ENCODE measurements at regions not wholly inside any gene's neighbourhood (a gene's known extent, or its start where the extent isn't known, plus 50 kb on each side); places are given as distances from the start of the nearest gene placed in this dataset.

- Histone ChIP-seq H3K36me3 (ENCODE audit: control insufficient read depth in 2 of 2, insufficient read depth in 1 of 2, low read length in 2 of 2) (no peaks in the 10 kb centered on the region), H3K27ac (ENCODE audit: extremely low read depth, low read depth, low read length) (no peak overlapping the region), H3K4me1 (ENCODE audit: control insufficient read depth, insufficient read depth, low read length) (no peaks in the 10 kb centered on the region), H3K4me3 (ENCODE audit: low read depth, low read length) (no peak overlapping the region), H3K9me3 (ENCODE audit: control insufficient read depth, insufficient read depth, low read depth, low read length) (no peaks in the 10 kb centered on the region)
- ChIA-PET CTCF (no interaction called here), POLR2A (no interaction called here)
- TF ChIP-seq ZNF426 (tag by site-specific recombination; IDR thresholded peaks at IDR 0.05) (no peak), ZNF621 (tag by site-specific recombination; IDR thresholded peaks at IDR 0.05) (no peak), ZEB2 (tag by site-specific recombination; IDR thresholded peaks at IDR 0.05) (no peak), ZSCAN5A (tag by site-specific recombination; IDR thresholded peaks at IDR 0.05) (no peak), ZNF792 (tag by site-specific recombination; IDR thresholded peaks at IDR 0.05) (no peak), ZNF768 (tag by site-specific recombination; IDR thresholded peaks at IDR 0.05) (no peak), ZNF660 (tag by site-specific recombination; IDR thresholded peaks at IDR 0.05) (no peak), ZNF335 (tag by site-specific recombination; conservative IDR thresholded peaks at IDR 0.05) (no peak), ELK4 (IDR thresholded peaks at IDR 0.05; ENCODE audit: borderline replicate concordance, low read depth, low read length) (no peak), GLIS2 (tag by site-specific recombination; IDR thresholded peaks at IDR 0.05) (no peak), BCL11B (tag by site-specific recombination; IDR thresholded peaks at IDR 0.05; ENCODE audit: low read depth) (no peak), ZNF785 (tag by site-specific recombination; IDR thresholded peaks at IDR 0.05) (no peak), PRDM1 (tag by site-specific recombination; IDR thresholded peaks at IDR 0.05) (no peak), YY1 (tag by site-specific recombination; IDR thresholded peaks at IDR 0.05) (no peak), ZNF23 (tag by site-specific recombination; IDR thresholded peaks at IDR 0.05; ENCODE audit: borderline replicate concordance) (no peak), KLF10 (tag by site-specific recombination; IDR thresholded peaks at IDR 0.05) (no peak)
- TF ChIP-seq, protein P1, sequence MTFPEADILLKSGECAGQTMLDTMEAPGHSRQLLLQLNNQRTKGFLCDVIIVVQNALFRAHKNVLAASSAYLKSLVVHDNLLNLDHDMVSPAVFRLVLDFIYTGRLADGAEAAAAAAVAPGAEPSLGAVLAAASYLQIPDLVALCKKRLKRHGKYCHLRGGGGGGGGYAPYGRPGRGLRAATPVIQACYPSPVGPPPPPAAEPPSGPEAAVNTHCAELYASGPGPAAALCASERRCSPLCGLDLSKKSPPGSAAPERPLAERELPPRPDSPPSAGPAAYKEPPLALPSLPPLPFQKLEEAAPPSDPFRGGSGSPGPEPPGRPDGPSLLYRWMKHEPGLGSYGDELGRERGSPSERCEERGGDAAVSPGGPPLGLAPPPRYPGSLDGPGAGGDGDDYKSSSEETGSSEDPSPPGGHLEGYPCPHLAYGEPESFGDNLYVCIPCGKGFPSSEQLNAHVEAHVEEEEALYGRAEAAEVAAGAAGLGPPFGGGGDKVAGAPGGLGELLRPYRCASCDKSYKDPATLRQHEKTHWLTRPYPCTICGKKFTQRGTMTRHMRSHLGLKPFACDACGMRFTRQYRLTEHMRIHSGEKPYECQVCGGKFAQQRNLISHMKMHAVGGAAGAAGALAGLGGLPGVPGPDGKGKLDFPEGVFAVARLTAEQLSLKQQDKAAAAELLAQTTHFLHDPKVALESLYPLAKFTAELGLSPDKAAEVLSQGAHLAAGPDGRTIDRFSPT (tag by site-specific recombination; IDR thresholded peaks at IDR 0.05): no peak
- TF ChIP-seq, protein P2, sequence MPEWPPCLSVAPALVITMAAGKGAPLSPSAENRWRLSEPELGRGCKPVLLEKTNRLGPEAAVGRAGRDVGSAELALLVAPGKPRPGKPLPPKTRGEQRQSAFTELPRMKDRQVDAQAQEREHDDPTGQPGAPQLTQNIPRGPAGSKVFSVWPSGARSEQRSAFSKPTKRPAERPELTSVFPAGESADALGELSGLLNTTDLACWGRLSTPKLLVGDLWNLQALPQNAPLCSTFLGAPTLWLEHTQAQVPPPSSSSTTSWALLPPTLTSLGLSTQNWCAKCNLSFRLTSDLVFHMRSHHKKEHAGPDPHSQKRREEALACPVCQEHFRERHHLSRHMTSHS (tag by site-specific recombination; IDR thresholded peaks at IDR 0.05): no peak
These were observed 424.3 kb downstream of the OCA2 start for GRCh38 chr15:27674826-27675225.

DNA sequence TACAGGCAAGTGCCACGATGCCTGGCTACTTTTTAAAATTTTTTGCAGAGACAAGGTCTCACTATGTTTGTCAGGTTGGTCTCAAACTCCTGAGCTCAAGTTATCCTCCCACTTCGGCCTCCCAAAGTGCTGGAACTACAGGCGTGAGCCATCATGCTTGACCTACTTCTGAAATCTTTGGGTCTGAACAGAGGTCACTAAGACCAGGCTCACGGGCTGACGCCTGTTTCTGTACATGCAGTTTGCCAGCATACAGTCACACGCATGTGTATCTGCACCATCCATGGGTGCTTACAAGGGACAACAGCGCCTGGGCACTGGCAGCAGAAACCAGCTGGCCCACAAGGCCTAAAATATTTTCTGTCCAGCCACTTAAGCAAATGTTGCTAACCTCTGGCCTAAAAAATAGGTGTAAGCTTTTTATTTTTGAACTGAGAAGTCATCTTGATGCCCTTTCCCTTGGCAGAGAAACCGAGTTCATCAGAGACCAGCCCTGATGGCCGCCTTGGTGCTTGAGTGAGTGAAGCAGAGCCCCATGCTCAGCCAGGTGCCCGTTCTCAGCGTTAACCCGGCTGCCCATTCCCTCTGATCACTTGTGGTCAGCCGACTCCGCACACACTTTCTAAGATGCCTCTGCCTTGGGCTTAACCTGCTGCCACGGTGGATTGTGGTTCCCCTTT lies 425.2 kb downstream of the OCA2 start:
- ChIA-PET CTCF (no interaction called here), POLR2A (no interaction called here)
- H3K9me3 ChIP-seq (ENCODE audit: control insufficient read depth, insufficient read depth, low read depth, low read length): no peaks in the 10 kb centered on the region
- H3K36me3 ChIP-seq (ENCODE audit: control insufficient read depth in 2 of 2, insufficient read depth in 1 of 2, low read length in 2 of 2): no peaks in the 10 kb centered on the region
- no peak overlapping the region for H3K27ac ChIP-seq (ENCODE audit: extremely low read depth, low read depth, low read length)
- H3K4me1 ChIP-seq (ENCODE audit: control insufficient read depth, insufficient read depth, low read length): no peaks in the 10 kb centered on the region
- H3K4me3 ChIP-seq (ENCODE audit: low read depth, low read length): no peak overlapping the region
- TF ChIP-seq ZBTB44 (tag by site-specific recombination; IDR thresholded peaks at IDR 0.05) (no peak), ZNF585B (tag by site-specific recombination; IDR thresholded peaks at IDR 0.05) (no peak), WT1 (tag by site-specific recombination; IDR thresholded peaks at IDR 0.05) (no peak), ZNF76 (tag by site-specific recombination; IDR thresholded peaks at IDR 0.05; ENCODE audit: borderline replicate concordance, low read depth) (no peak), ZNF341 (tag by site-specific recombination; IDR thresholded peaks at IDR 0.05; ENCODE audit: low read depth) (no peak), ZNF449 (tag by site-specific recombination; IDR thresholded peaks at IDR 0.05) (no peak), YY2 (tag by site-specific recombination; IDR thresholded peaks at IDR 0.05) (no peak)
- TF ChIP-seq, protein P3, sequence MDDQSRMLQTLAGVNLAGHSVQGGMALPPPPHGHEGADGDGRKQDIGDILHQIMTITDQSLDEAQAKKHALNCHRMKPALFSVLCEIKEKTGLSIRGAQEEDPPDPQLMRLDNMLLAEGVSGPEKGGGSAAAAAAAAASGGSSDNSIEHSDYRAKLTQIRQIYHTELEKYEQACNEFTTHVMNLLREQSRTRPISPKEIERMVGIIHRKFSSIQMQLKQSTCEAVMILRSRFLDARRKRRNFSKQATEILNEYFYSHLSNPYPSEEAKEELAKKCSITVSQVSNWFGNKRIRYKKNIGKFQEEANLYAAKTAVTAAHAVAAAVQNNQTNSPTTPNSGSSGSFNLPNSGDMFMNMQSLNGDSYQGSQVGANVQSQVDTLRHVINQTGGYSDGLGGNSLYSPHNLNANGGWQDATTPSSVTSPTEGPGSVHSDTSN (CRISPR knock-in tag; IDR thresholded peaks at IDR 0.05): no peak

All from HEK293 (cell line).